Uterus (tissue), 3 donors: ENCODE measurements at regions not wholly inside any gene's neighbourhood (a gene's known extent, or its start where the extent isn't known, plus 50 kb on each side); places are given as distances from the start of the nearest gene placed in this dataset.

Source experiments
- DNase-seq, 2 donors: peaks; one replicate each; pipeline ENCODE4 v3.0.0-alpha.2; 2019 to 2020
- H3K27ac ChIP-seq, 2 donors: fragments of 200-600 bp; sonication (generic); 1 replicate in 1 of 2; 2 replicates in 1 of 2; pipeline ENCODE4 v1.5.1; 2016 to 2018
- H3K27me3 ChIP-seq, 2 donors: fragments of 200-600 bp; sonication (generic); one replicate each; pipeline ENCODE4 v1.5.1; 2018 to 2019; ENCODE audit warnings: control low read depth in 1 of 2
- H3K36me3 ChIP-seq, 2 donors: fragments of 200-600 bp; sonication (generic); one replicate each; pipeline ENCODE4 v1.5.1; 2019; ENCODE audit warnings: control low read depth in 1 of 2
- H3K4me1 ChIP-seq, 2 donors: fragments of 200-600 bp; sonication (generic); one replicate each; pipeline ENCODE4 v1.5.1; 2018 to 2019; ENCODE audit warnings: control low read depth in 1 of 2
- H3K4me3 ChIP-seq, 2 donors: fragments of 200-600 bp; sonication (generic); 1 replicate in 1 of 2; 2 replicates in 1 of 2; pipeline ENCODE4 v1.5.1; 2018 to 2019; ENCODE audit warnings: mild to moderate bottlenecking in 1 of 2
- H3K9me3 ChIP-seq, 2 donors: fragments of 200-600 bp; sonication (generic); one replicate each; pipeline ENCODE4 v1.5.1; 2019; ENCODE audit warnings: control low read depth in 1 of 2
- POLR2A ChIP-seq, 2 donors: fragments of 450-650 bp; IDR thresholded peaks; one replicate each; pipeline ENCODE4 v1.6.1; 2016; ENCODE audit warnings: antibody characterized with exemption in 2 of 2, mild to moderate bottlenecking in 1 of 2, moderate library complexity in 1 of 2
- intact Hi-C: fragments of 100-400 bp; cut with DNase I; formaldehyde crosslinking; loops from one replicate; pipeline ENCODE4 v1.15.1; 2023; ENCODE audit warnings: low total_unique reads
- TF ChIP-seq, protein P1 (sequence below), 4 experiments: fragments of 200-600 bp in 2 of 4; fragments of 450-650 bp in 2 of 4; sonication (generic) in 2 of 4; IDR thresholded peaks; one replicate each; pipeline ENCODE4 v1.5.1; 2016 to 2019; ENCODE audit warnings: antibody characterized with exemption in 4 of 4, mild to moderate bottlenecking in 2 of 4, moderate library complexity in 1 of 4
- donor health status: DM: yes; HTN: yes; CAD: no.

DNA sequence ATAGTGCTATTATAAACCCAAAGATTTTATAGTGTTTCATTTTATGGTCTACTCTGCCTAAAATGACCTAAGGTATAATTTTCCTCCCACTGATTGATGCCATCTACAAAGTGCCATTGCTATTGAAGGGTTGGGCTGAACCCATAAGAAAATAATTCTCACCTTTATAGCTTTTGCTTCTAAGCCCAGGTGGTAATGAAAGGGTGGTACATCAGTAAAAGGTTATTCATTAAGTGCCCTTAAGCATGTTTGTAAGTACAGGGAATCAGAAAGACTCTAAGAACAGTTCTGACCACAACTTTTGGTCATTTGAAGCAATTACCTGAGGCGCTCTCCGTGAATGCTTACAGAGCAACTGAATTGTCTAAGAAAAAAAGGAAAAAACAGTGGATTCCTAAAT lies 1247.3 kb downstream of the NXPH1 start:
- TF ChIP-seq POLR2A (IDR thresholded peaks at IDR 0.05), result no peak
- TF ChIP-seq, protein P1, sequence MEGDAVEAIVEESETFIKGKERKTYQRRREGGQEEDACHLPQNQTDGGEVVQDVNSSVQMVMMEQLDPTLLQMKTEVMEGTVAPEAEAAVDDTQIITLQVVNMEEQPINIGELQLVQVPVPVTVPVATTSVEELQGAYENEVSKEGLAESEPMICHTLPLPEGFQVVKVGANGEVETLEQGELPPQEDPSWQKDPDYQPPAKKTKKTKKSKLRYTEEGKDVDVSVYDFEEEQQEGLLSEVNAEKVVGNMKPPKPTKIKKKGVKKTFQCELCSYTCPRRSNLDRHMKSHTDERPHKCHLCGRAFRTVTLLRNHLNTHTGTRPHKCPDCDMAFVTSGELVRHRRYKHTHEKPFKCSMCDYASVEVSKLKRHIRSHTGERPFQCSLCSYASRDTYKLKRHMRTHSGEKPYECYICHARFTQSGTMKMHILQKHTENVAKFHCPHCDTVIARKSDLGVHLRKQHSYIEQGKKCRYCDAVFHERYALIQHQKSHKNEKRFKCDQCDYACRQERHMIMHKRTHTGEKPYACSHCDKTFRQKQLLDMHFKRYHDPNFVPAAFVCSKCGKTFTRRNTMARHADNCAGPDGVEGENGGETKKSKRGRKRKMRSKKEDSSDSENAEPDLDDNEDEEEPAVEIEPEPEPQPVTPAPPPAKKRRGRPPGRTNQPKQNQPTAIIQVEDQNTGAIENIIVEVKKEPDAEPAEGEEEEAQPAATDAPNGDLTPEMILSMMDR (IDR thresholded peaks at IDR 0.05), result no peak
- Histone ChIP-seq H3K27ac (no peak overlapping the region), H3K4me3 (no peak overlapping the region), H3K4me1 (no peaks in the 10 kb centered on the region), H3K27me3 (no peaks in the 10 kb centered on the region), H3K9me3 (no peaks in the 10 kb centered on the region), H3K36me3 (no peaks in the 10 kb centered on the region)
- intact Hi-C loops, result no loop called here
- no peak for DNase-seq

DNA sequence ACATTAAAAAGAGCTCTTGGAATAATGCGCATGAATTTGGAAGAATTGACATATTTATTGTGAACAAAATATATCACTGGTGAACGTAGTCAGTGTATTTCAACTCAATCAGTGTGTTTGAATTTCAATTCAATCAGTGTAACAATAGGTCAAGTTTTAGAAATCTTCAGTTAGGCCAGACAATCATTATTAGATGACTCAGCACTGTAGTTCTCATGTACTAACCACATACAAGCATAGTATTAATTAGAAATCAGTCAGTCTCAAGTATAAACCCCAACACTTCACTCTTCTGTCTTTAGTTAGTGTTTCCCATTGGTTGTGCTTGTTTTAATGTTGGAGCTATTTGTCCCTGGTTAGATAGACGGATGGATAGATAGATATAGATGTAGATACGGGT lies 1247.9 kb downstream of the NXPH1 start:
- intact Hi-C loops, result no loop called here
- TF ChIP-seq, protein P1 (IDR thresholded peaks at IDR 0.05), result no peak
- TF ChIP-seq POLR2A (IDR thresholded peaks at IDR 0.05), result no peak
- no peak overlapping the region for H3K4me3 ChIP-seq
- H3K9me3 ChIP-seq, result no peaks in the 10 kb centered on the region
- H3K36me3 ChIP-seq, result no peaks in the 10 kb centered on the region
- no peak for DNase-seq
- no peak overlapping the region for H3K27ac ChIP-seq
- H3K4me1 ChIP-seq, result no peaks in the 10 kb centered on the region
- H3K27me3 ChIP-seq, result no peaks in the 10 kb centered on the region

DNA sequence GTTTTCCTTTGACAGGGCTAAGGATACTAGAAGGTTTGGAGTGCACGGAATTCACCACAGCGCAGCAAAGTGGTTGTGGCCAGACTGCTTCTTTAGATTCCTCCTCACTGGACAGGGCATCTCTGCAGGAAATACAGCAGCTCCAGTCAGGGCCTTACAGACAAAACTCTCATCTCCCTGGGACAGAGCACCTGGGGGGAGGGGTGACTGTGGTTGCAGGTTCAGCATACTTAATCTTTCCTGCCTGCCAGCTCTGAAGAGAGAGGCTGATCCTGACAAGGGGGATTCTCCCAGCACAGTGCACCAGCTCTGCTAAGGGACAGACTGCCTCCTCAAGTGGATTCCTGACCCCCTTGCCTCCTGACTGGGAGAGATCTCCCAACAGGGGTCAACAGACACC lies 1257.9 kb downstream of the NXPH1 start:
- TF ChIP-seq POLR2A (IDR thresholded peaks at IDR 0.05), result no peak
- TF ChIP-seq, protein P1 (IDR thresholded peaks at IDR 0.05), result no peak
- no peaks in the 10 kb centered on the region for H3K27me3 ChIP-seq
- intact Hi-C loops, result no loop called here
- no peak overlapping the region for H3K4me3 ChIP-seq
- no peaks in the 10 kb centered on the region for H3K4me1 ChIP-seq
- no peaks in the 10 kb centered on the region for H3K36me3 ChIP-seq
- DNase-seq, result no peak
- H3K27ac ChIP-seq, result no peak overlapping the region
- H3K9me3 ChIP-seq, result no peaks in the 10 kb centered on the region

DNA sequence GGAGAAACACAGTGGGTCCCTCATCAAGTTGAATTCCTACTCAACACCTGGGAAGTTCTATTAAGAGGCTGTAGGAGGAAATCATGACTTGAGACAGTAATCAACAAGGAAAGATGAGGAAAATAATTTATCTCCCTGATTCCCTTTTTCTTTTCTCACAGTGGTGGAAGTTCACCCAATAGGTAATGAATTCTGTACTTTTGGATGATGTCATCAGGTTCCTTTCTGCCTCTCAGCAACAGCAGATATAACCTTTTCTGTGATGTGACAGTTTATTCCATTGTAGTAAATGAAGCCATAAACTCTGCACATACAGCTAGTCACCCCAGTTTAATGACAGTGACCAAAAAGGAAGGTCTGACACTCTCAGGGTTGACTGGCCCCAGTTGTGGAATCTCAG lies 1265.0 kb downstream of the NXPH1 start:
- Histone ChIP-seq H3K36me3 (no peaks in the 10 kb centered on the region), H3K9me3 (no peaks in the 10 kb centered on the region), H3K27ac (no peak overlapping the region), H3K4me3 (no peak overlapping the region), H3K27me3 (no peaks in the 10 kb centered on the region), H3K4me1 (no peaks in the 10 kb centered on the region)
- DNase-seq, result no peak
- TF ChIP-seq, protein P1 (IDR thresholded peaks at IDR 0.05), result no peak
- no peak for TF ChIP-seq POLR2A (IDR thresholded peaks at IDR 0.05)
- intact Hi-C loops, result no loop called here

DNA sequence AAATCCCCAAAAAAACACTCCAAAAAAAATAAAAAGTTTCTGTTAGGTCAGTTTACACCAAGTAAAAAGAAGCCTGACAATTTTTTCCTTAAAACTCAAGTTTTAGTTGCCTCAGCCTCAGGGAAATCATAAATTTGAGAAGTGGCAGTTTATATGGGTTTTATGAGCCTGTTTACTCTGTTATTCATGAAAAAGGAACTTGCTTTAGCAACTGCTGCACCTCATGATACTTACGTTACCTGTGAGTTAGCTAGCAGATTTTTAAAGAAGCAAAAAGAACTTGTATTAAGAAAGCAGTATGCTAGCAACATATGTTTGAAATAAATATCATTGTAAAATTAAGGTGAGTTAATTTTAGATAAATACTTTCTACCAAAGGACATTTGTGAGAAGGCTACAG lies 1264.5 kb upstream of the PHF14 start:
- DNase-seq, result no peak
- no peaks in the 10 kb centered on the region for H3K4me1 ChIP-seq
- no peaks in the 10 kb centered on the region for H3K9me3 ChIP-seq
- peak overlapping the region in 1 of 2 donors; percentile 69 for H3K27ac ChIP-seq
- H3K36me3 ChIP-seq, result no peaks in the 10 kb centered on the region
- intact Hi-C loops, result no loop called here
- TF ChIP-seq POLR2A (IDR thresholded peaks at IDR 0.05), result no peak
- TF ChIP-seq, protein P1 (IDR thresholded peaks at IDR 0.05), result no peak
- no peak overlapping the region for H3K4me3 ChIP-seq
- no peaks in the 10 kb centered on the region for H3K27me3 ChIP-seq
